GM12878 (cell line): ENCODE measurements at regions not wholly inside any gene's neighbourhood (a gene's known extent, or its start where the extent isn't known, plus 50 kb on each side); places are given as distances from the start of the nearest gene placed in this dataset.
A peak's percentile ranks its signal among the peaks of the same experiment; 100 is the strongest.

ENCODE experiments used
- ATAC-seq: fragments of 200-7000 bp; cut with Tn5 transposase; 3 replicates; pipeline ENCODE4 v1.9.1; 2020; ENCODE audit warnings: mild to moderate bottlenecking, moderate library complexity
- BruUV-seq: library from RNA; stranded (reverse); fragments of 400-500 nt; replicated peaks from 2 replicates; lab custom pipeline; 2021; lab: Mats Ljungman, UMichigan
- CTCF ChIA-PET: fragments of 300-600 bp; sonication (Branson Sonifier 250); formaldehyde crosslinking; extraction: SDS; loops from one replicate; lab custom pipeline; 2021; ENCODE audit warnings: inconsistent platforms; lab: Yijun Ruan, JAX
- POLR2A ChIA-PET: fragments of 350-600 bp; formaldehyde crosslinking; extraction: SDS; loops from one replicate; lab custom pipeline; 2021; ENCODE audit warnings: inconsistent platforms; lab: Charles Lee
- RAD21 ChIA-PET: fragments of 300-600 bp; sonication (Branson Sonifier 250); formaldehyde crosslinking; loops from one replicate; lab custom pipeline; 2023; ENCODE audit warnings: antibody characterized with exemption; ENCODE audit not compliant: unreplicated experiment; lab: Charles Lee
- SMC1A ChIA-PET: fragments of 300-600 bp; sonication (Branson Sonifier 250); formaldehyde crosslinking; loops from one replicate; lab custom pipeline; 2023; ENCODE audit not compliant: unreplicated experiment, uncharacterized antibody; lab: Charles Lee
- DNase-seq: peaks from one replicate; pipeline ENCODE4 v3.0.0-alpha.2; 2011; ENCODE audit warnings: low read depth, low spot score
- FAIRE-seq: peaks from 3 replicates; lab custom pipeline; 2011; peaks lifted over from hg19 to GRCh38; lab: Jason Lieb, UNC
- H2AFZ ChIP-seq: 2 replicates; pipeline ENCODE4 v1.6.0; 2011; ENCODE audit warnings: low read depth, low read length, control low read depth; ENCODE audit not compliant: control insufficient read depth
- H3K27ac ChIP-seq: 2 replicates; pipeline ENCODE4 v1.5.1; 2011; ENCODE audit warnings: control low read depth; ENCODE audit not compliant: control insufficient read depth, insufficient read depth
- H3K27me3 ChIP-seq, 2 experiments: replicated peaks in 1 of 2; 2 replicates each; pipeline versions ENCODE4 v1.6.0 to v1.6.1; 2011; ENCODE audit warnings: low read length in 1 of 2; ENCODE audit not compliant: control insufficient read depth in 2 of 2, insufficient read depth in 2 of 2
- H3K36me3 ChIP-seq, 2 experiments: 2 replicates each; pipeline ENCODE4 v1.5.1; 2011; ENCODE audit warnings: low read length in 1 of 2; ENCODE audit not compliant: control insufficient read depth in 2 of 2, insufficient read depth in 2 of 2
- H3K4me1 ChIP-seq: 2 replicates; pipeline ENCODE4 v1.6.1; 2011; ENCODE audit warnings: mild to moderate bottlenecking, low read length, moderate library complexity, mixed read lengths; ENCODE audit not compliant: control insufficient read depth, insufficient read depth
- H3K4me2 ChIP-seq: 2 replicates; pipeline ENCODE4 v1.6.0; 2011; ENCODE audit warnings: control low read depth; ENCODE audit not compliant: control insufficient read depth, insufficient read depth
- H3K4me3 ChIP-seq: fragments of 200-600 bp; sonication (generic); 2 replicates; pipeline ENCODE4 v1.5.1; 2016
- H3K79me2 ChIP-seq: 2 replicates; pipeline ENCODE4 v1.6.0; 2011; ENCODE audit warnings: low read length; ENCODE audit not compliant: control insufficient read depth, insufficient read depth
- H3K9ac ChIP-seq: 2 replicates; pipeline ENCODE4 v1.8.0; 2011; ENCODE audit warnings: low read length, control low read depth, mixed read lengths; ENCODE audit not compliant: control insufficient read depth, insufficient read depth
- H3K9me3 ChIP-seq: replicated peaks from 3 replicates; pipeline ENCODE4 v1.5.1; 2011; ENCODE audit warnings: mild to moderate bottlenecking, low read length; ENCODE audit not compliant: control insufficient read depth, insufficient read depth
- H4K20me1 ChIP-seq: 2 replicates; pipeline ENCODE4 v1.6.0; 2011; ENCODE audit not compliant: control insufficient read depth, insufficient read depth
- BACH1 ChIP-seq: fragments of 450-650 bp; IDR thresholded peaks from 2 replicates; pipeline ENCODE4 v1.6.1; 2017; ENCODE audit warnings: mild to moderate bottlenecking, borderline replicate concordance
- BCL11A ChIP-seq: IDR thresholded peaks from 2 replicates; pipeline ENCODE4 v1.6.1; 2011; ENCODE audit warnings: low read depth, low read length
- CEBPB ChIP-seq, 2 experiments: fragments of 150-350 bp in 1 of 2; IDR thresholded peaks; 2 replicates each; pipeline ENCODE4 v1.6.1; 2012 to 2014; ENCODE audit warnings: low read depth in 2 of 2, low read length in 2 of 2, borderline replicate concordance in 1 of 2, inconsistent platforms in 1 of 2
- GATAD2B ChIP-seq: fragments of 450-650 bp; conservative IDR thresholded peaks from 2 replicates; pipeline ENCODE4 v1.6.1; 2017; ENCODE audit warnings: low read depth, mild to moderate bottlenecking, moderate library complexity
- NBN ChIP-seq: fragments of 450-650 bp; IDR thresholded peaks from 2 replicates; pipeline ENCODE4 v1.6.1; 2016
- RAD21 ChIP-seq: IDR thresholded peaks from 2 replicates; pipeline ENCODE4 v1.6.1; 2011; ENCODE audit warnings: mild to moderate bottlenecking, low read depth, low read length, moderate library complexity; ENCODE audit not compliant: insufficient read depth
- SUPT20H ChIP-seq: IDR thresholded peaks from 2 replicates; pipeline ENCODE4 v1.6.1; 2011; ENCODE audit warnings: low read depth, mild to moderate bottlenecking, low read length, moderate library complexity, borderline replicate concordance; ENCODE audit not compliant: control insufficient read depth
- ZNF622 ChIP-seq: fragments of 450-650 bp; IDR thresholded peaks from 2 replicates; pipeline ENCODE4 v1.6.1; 2017; ENCODE audit warnings: mild to moderate bottlenecking, inconsistent platforms
- WGBS: methylation state at CpG from one replicate; pipeline ENCODE4 v1.1.6; 2016; ENCODE audit warnings: low lambda C conversion rate; ENCODE audit not compliant: insufficient replicate concordance, insufficient coverage; ENCODE audit errors: missing lambda C conversion rate; 5-methylcytosine and 5-hydroxymethylcytosine counted together
- in situ Hi-C: fragments of 300-500 bp; cut with MboI; formaldehyde crosslinking; loops from 9 replicates; pipeline ENCODE4 v1.14.3; 2018; ENCODE audit warnings: mixed read lengths
- intact Hi-C: fragments of 100-400 bp; cut with micrococcal nuclease; formaldehyde crosslinking; loops from one replicate; pipeline ENCODE4 v1.14.2; 2022; ENCODE audit not compliant: unreplicated experiment
- TF ChIP-seq, protein P1 (sequence below), 3 experiments: IDR thresholded peaks in 2 of 3; conservative IDR thresholded peaks in 1 of 3; 2 replicates each; pipeline ENCODE4 v1.5.1; 2011; ENCODE audit warnings: low read depth in 3 of 3, low read length in 3 of 3, mild to moderate bottlenecking in 3 of 3, control low read depth in 2 of 3, moderate library complexity in 2 of 3, inconsistent platforms in 1 of 3, mixed read lengths in 1 of 3; ENCODE audit not compliant: control insufficient read depth in 2 of 3, insufficient read depth in 1 of 3; ENCODE audit errors: extremely low read depth in 1 of 3
- TF ChIP-seq, protein P2 (sequence below): fragments of 450-650 bp; formaldehyde crosslinking; IDR thresholded peaks from 2 replicates; pipeline ENCODE4 v1.4.0; 2020; ENCODE audit warnings: mild to moderate bottlenecking, moderate library complexity
- TF ChIP-seq, protein P3 (sequence below): fragments of 450-650 bp; IDR thresholded peaks from 2 replicates; pipeline ENCODE4 v1.6.1; 2018; ENCODE audit warnings: borderline replicate concordance, mild to moderate bottlenecking; ENCODE audit not compliant: partially characterized antibody
- TF ChIP-seq, protein P4 (sequence below): fragments of 450-650 bp; IDR thresholded peaks from 2 replicates; pipeline ENCODE4 v1.6.1; 2016; ENCODE audit warnings: mild to moderate bottlenecking
- TF ChIP-seq, protein P5 (sequence below): IDR thresholded peaks from 2 replicates; pipeline ENCODE4 v1.6.1; 2011; ENCODE audit warnings: low read depth, mild to moderate bottlenecking, low read length, moderate library complexity, borderline replicate concordance; ENCODE audit errors: extremely low read depth

DNA sequence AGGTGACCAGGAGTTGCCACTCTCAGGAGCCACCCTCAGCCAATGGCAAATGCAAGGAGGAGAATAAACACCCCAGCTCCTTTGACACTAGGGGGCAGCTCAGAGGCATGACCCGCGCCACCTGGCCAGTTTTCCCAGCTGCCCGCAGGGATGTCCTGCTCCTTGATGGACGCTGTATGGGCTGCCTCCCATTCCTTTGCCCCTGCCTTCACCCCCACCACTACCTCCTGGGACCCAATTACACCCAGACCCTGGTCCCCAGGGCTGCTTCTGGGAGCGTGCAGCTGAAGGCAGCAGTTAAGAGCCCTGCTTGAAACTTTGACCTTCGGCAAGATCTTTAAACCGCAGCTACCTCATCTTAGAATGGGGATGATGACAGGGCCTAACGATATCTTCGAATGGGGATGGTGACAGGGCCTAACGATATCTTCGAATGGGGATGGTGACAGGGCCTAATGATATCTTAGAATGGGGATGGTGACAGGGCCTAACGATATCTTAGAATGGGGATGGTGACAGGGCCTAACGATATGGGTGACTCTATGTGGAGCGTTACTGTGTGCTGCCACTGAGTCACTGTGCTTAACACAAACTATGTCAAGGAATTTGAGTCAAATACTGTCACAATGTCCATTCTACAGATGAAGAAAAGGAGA is 163.0 kb upstream of the KAZN start:
- SMC1A ChIA-PET, result interaction anchor here (1.8 kb wide), 1 partner anchor 12 kb away, joined by 3 read pairs; no protein-coding TSS in a partner anchor
- no peak for DNase-seq
- Histone ChIP-seq H3K9ac (no peak overlapping the region), H3K4me3 (no peak overlapping the region), H2AFZ (no peak overlapping the region), H3K4me2 (no peak overlapping the region), H3K4me1 (no peaks in the 10 kb centered on the region), H3K27ac (no peak overlapping the region), H3K9me3 (no peaks in the 10 kb centered on the region; the same call in 2 of the 3 replicates), H3K79me2 (no peaks in the 10 kb centered on the region), H4K20me1 (no peaks in the 10 kb centered on the region), H3K27me3 (no peaks in the 10 kb centered on the region), H3K36me3 (no peaks in the 10 kb centered on the region)
- intact Hi-C loops (no loop called here), in situ Hi-C loops (no loop called here)
- no TSS peak for BruUV-seq
- RAD21 ChIA-PET, result interaction anchor here (1.1 kb wide), 1 partner anchor 462 kb away, joined by 3 read pairs; no protein-coding TSS in a partner anchor
- FAIRE-seq, result no peak
- 59% methylated on average over 14 of the region's 14 CpGs for WGBS
- ATAC-seq, result no peak
- CTCF ChIA-PET, result interaction anchor here (0.7 to 1.5 kb wide), 9 partner anchors 11 to 684 kb away, joined by 3 to 6 read pairs (median 3); no protein-coding TSS in a partner anchor
- POLR2A ChIA-PET, result no interaction called here
- TF ChIP-seq BCL11A, result no peak
- no peak for TF ChIP-seq SUPT20H
- no peak for TF ChIP-seq CEBPB (IDR thresholded peaks at IDR 0.05; ENCODE audit: borderline replicate concordance in 1 of 2, low read depth in 2 of 2, low read length in 2 of 2)
- no peak for TF ChIP-seq ZNF622
- TF ChIP-seq GATAD2B, result no peak
- peak; percentile 30; the same call in 1 of the 2 replicates for TF ChIP-seq RAD21
- TF ChIP-seq, protein P1, sequence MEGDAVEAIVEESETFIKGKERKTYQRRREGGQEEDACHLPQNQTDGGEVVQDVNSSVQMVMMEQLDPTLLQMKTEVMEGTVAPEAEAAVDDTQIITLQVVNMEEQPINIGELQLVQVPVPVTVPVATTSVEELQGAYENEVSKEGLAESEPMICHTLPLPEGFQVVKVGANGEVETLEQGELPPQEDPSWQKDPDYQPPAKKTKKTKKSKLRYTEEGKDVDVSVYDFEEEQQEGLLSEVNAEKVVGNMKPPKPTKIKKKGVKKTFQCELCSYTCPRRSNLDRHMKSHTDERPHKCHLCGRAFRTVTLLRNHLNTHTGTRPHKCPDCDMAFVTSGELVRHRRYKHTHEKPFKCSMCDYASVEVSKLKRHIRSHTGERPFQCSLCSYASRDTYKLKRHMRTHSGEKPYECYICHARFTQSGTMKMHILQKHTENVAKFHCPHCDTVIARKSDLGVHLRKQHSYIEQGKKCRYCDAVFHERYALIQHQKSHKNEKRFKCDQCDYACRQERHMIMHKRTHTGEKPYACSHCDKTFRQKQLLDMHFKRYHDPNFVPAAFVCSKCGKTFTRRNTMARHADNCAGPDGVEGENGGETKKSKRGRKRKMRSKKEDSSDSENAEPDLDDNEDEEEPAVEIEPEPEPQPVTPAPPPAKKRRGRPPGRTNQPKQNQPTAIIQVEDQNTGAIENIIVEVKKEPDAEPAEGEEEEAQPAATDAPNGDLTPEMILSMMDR (IDR thresholded peaks at IDR 0.05 in 2 of 3, conservative IDR thresholded peaks at IDR 0.05 in 1 of 3; ENCODE audit: control insufficient read depth in 2 of 3, extremely low read depth in 1 of 3, insufficient read depth in 1 of 3, low read depth in 3 of 3, low read length in 3 of 3), result peak in 2 of 3 experiments; percentile 19 to 20; a peak in 1 of 6 replicates
- TF ChIP-seq, protein P2, sequence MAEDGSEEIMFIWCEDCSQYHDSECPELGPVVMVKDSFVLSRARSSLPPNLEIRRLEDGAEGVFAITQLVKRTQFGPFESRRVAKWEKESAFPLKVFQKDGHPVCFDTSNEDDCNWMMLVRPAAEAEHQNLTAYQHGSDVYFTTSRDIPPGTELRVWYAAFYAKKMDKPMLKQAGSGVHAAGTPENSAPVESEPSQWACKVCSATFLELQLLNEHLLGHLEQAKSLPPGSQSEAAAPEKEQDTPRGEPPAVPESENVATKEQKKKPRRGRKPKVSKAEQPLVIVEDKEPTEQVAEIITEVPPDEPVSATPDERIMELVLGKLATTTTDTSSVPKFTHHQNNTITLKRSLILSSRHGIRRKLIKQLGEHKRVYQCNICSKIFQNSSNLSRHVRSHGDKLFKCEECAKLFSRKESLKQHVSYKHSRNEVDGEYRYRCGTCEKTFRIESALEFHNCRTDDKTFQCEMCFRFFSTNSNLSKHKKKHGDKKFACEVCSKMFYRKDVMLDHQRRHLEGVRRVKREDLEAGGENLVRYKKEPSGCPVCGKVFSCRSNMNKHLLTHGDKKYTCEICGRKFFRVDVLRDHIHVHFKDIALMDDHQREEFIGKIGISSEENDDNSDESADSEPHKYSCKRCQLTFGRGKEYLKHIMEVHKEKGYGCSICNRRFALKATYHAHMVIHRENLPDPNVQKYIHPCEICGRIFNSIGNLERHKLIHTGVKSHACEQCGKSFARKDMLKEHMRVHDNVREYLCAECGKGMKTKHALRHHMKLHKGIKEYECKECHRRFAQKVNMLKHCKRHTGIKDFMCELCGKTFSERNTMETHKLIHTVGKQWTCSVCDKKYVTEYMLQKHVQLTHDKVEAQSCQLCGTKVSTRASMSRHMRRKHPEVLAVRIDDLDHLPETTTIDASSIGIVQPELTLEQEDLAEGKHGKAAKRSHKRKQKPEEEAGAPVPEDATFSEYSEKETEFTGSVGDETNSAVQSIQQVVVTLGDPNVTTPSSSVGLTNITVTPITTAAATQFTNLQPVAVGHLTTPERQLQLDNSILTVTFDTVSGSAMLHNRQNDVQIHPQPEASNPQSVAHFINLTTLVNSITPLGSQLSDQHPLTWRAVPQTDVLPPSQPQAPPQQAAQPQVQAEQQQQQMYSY (CRISPR knock-in tag), result no peak
- TF ChIP-seq, protein P3, sequence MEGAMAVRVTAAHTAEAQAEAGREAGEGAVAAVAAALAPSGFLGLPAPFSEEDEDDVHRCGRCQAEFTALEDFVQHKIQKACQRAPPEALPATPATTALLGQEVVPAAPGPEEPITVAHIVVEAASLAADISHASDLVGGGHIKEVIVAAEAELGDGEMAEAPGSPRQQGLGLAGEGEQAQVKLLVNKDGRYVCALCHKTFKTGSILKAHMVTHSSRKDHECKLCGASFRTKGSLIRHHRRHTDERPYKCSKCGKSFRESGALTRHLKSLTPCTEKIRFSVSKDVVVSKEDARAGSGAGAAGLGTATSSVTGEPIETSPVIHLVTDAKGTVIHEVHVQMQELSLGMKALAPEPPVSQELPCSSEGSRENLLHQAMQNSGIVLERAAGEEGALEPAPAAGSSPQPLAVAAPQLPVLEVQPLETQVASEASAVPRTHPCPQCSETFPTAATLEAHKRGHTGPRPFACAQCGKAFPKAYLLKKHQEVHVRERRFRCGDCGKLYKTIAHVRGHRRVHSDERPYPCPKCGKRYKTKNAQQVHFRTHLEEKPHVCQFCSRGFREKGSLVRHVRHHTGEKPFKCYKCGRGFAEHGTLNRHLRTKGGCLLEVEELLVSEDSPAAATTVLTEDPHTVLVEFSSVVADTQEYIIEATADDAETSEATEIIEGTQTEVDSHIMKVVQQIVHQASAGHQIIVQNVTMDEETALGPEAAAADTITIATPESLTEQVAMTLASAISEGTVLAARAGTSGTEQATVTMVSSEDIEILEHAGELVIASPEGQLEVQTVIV, result no peak
- TF ChIP-seq, protein P4, sequence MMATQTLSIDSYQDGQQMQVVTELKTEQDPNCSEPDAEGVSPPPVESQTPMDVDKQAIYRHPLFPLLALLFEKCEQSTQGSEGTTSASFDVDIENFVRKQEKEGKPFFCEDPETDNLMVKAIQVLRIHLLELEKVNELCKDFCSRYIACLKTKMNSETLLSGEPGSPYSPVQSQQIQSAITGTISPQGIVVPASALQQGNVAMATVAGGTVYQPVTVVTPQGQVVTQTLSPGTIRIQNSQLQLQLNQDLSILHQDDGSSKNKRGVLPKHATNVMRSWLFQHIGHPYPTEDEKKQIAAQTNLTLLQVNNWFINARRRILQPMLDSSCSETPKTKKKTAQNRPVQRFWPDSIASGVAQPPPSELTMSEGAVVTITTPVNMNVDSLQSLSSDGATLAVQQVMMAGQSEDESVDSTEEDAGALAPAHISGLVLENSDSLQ, result no peak
- TF ChIP-seq, protein P5, sequence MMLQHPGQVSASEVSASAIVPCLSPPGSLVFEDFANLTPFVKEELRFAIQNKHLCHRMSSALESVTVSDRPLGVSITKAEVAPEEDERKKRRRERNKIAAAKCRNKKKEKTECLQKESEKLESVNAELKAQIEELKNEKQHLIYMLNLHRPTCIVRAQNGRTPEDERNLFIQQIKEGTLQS, result no peak
- no peak for TF ChIP-seq NBN
- TF ChIP-seq BACH1, result no peak
